ENCODE measurements at regions not wholly inside any gene's neighbourhood (a gene's known extent, or its start where the extent isn't known, plus 50 kb on each side); places are given as distances from the start of the nearest gene placed in this dataset.

DNA sequence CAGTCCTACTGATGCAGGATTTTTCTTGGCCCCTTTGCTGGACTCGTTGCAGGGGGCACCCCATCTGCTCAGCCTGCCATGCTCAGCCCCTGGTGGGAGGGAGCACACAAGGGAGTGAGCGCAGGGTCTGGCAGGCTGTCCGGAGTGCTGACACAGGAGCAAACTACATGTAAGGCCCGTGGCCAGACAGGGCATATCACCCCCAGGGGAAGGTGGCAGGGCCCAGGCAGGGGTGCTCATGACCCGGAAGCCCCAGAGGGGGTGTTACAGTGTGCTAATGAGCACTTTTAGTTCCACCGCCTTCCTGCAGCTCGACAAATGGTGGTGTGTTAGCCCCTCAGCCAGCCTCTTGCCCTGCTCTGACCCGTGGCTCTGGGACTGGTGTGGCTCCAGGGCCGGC lies 645.6 kb upstream of the TMEM132C start:
- Histone ChIP-seq H3K36me3 (ENCODE audit: insufficient read depth, low read length) (no peaks in the 10 kb centered on the region), H3K27me3 (ENCODE audit: insufficient read depth, low read depth, low read length) (no peaks in the 10 kb centered on the region), H3K9me3 (ENCODE audit: low read length) (no peaks in the 10 kb centered on the region), H3K4me3 (ENCODE audit: low read length) (no peak overlapping the region), H3K4me2 (ENCODE audit: low read length) (no peak overlapping the region), H3K79me2 (replicated peaks; ENCODE audit: insufficient read depth, low read length) (no peaks in the 10 kb centered on the region), H3F3A (ENCODE audit: insufficient read depth, low read length, poor library complexity, severe bottlenecking) (peaks cover 3% of the 10 kb centered on the region), H3K27ac (ENCODE audit: low read length) (no peak overlapping the region), H4K20me1 (ENCODE audit: insufficient read depth) (no peaks in the 10 kb centered on the region), H3K9me2 (ENCODE audit: insufficient read depth, low read length) (no peaks in the 10 kb centered on the region), H2AFZ (ENCODE audit: low read depth, low read length) (no peak overlapping the region), H3K9ac (ENCODE audit: low read length) (no peak overlapping the region)
- TF ChIP-seq REST (IDR thresholded peaks at IDR 0.05; ENCODE audit: borderline replicate concordance) (no peak), EP300 (conservative IDR thresholded peaks at IDR 0.05; ENCODE audit: poor library complexity, severe bottlenecking) (no peak)
- TF ChIP-seq, protein P1, sequence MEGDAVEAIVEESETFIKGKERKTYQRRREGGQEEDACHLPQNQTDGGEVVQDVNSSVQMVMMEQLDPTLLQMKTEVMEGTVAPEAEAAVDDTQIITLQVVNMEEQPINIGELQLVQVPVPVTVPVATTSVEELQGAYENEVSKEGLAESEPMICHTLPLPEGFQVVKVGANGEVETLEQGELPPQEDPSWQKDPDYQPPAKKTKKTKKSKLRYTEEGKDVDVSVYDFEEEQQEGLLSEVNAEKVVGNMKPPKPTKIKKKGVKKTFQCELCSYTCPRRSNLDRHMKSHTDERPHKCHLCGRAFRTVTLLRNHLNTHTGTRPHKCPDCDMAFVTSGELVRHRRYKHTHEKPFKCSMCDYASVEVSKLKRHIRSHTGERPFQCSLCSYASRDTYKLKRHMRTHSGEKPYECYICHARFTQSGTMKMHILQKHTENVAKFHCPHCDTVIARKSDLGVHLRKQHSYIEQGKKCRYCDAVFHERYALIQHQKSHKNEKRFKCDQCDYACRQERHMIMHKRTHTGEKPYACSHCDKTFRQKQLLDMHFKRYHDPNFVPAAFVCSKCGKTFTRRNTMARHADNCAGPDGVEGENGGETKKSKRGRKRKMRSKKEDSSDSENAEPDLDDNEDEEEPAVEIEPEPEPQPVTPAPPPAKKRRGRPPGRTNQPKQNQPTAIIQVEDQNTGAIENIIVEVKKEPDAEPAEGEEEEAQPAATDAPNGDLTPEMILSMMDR (IDR thresholded peaks at IDR 0.05; ENCODE audit: poor library complexity, severe bottlenecking), result no peak

GRCh38 chr12:127623362-127623761 lies 643.6 kb upstream of the TMEM132C start:
- H3K9me3 ChIP-seq (ENCODE audit: low read length), result no peaks in the 10 kb centered on the region
- H2AFZ ChIP-seq (ENCODE audit: low read depth, low read length), result no peak overlapping the region
- no peak overlapping the region for H3K4me3 ChIP-seq (ENCODE audit: low read length)
- no peak overlapping the region for H3K27ac ChIP-seq (ENCODE audit: low read length)
- no peaks in the 10 kb centered on the region for H3K27me3 ChIP-seq (ENCODE audit: insufficient read depth, low read depth, low read length)
- peaks cover 3% of the 10 kb centered on the region for H3F3A ChIP-seq (ENCODE audit: insufficient read depth, low read length, poor library complexity, severe bottlenecking)
- H3K9me2 ChIP-seq (ENCODE audit: insufficient read depth, low read length), result no peaks in the 10 kb centered on the region
- no peaks in the 10 kb centered on the region for H4K20me1 ChIP-seq (ENCODE audit: insufficient read depth)
- no peaks in the 10 kb centered on the region for H3K79me2 ChIP-seq (replicated peaks; ENCODE audit: insufficient read depth, low read length)
- TF ChIP-seq TAF1 (IDR thresholded peaks at IDR 0.05; ENCODE audit: low read depth) (no peak), MXI1 (conservative IDR thresholded peaks at IDR 0.05; ENCODE audit: poor library complexity, severe bottlenecking) (no peak), RAD21 (conservative IDR thresholded peaks at IDR 0.05) (no peak), REST (IDR thresholded peaks at IDR 0.05; ENCODE audit: borderline replicate concordance) (no peak), SMC3 (conservative IDR thresholded peaks at IDR 0.05; ENCODE audit: poor library complexity) (no peak), EZH2 (IDR thresholded peaks at IDR 0.05; ENCODE audit: borderline replicate concordance, insufficient read depth, low read length, poor library complexity, severe bottlenecking) (no peak), EP300 (conservative IDR thresholded peaks at IDR 0.05; ENCODE audit: poor library complexity, severe bottlenecking) (no peak), POLR2AphosphoS5 (IDR thresholded peaks at IDR 0.05) (no peak)
- TF ChIP-seq, protein P1 (IDR thresholded peaks at IDR 0.05; ENCODE audit: poor library complexity, severe bottlenecking), result no peak
- no peak overlapping the region for H3K9ac ChIP-seq (ENCODE audit: low read length)
- H3K36me3 ChIP-seq (ENCODE audit: insufficient read depth, low read length), result no peaks in the 10 kb centered on the region
- H3K4me2 ChIP-seq (ENCODE audit: low read length), result no peak overlapping the region
